ENCODE measurements at regions not wholly inside any gene's neighbourhood (a gene's known extent, or its start where the extent isn't known, plus 50 kb on each side); places are given as distances from the start of the nearest gene placed in this dataset.
"Not testable (repeated sequence)": the region's sequence is repeated elsewhere in the genome, so short reads cannot be mapped to it uniquely, and the experiment has no call there.

DNA sequence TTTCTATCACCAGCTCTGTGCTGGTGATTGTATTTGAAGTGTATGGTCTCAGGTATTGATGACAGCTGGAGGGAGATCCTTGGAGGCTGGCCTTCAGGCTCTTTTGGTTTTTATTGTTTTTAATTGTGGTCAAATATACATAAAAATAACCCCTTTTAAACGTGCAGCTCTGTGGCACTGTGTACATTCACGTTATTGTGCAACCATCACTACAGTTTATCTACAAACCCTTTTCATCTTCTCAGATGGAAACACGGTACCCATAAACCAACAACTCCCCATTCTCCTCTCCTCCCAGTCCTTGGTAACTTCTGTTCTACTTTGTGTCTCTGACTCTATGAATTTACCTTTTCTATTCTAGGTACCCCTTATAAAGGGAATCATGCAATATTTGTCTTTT is 79.3 kb upstream of the ATP8B1 start:
- Mint-ChIP-seq H3K36me3 (ENCODE audit: unreplicated experiment) (peaks cover 24% of the 10 kb centered on the region), H3K27me3 (ENCODE audit: unreplicated experiment) (peaks cover 3% of the 10 kb centered on the region), H3K9me3 (ENCODE audit: unreplicated experiment) (peaks cover 5% of the 10 kb centered on the region), H3K4me3 (ENCODE audit: unreplicated experiment) (no peak overlapping the region), H3K27ac (ENCODE audit: unreplicated experiment) (no peak overlapping the region), H3K4me1 (ENCODE audit: low read depth, unreplicated experiment) (no peaks in the 10 kb centered on the region)
- no peak for DNase-seq
- TF ChIP-seq, protein P1, sequence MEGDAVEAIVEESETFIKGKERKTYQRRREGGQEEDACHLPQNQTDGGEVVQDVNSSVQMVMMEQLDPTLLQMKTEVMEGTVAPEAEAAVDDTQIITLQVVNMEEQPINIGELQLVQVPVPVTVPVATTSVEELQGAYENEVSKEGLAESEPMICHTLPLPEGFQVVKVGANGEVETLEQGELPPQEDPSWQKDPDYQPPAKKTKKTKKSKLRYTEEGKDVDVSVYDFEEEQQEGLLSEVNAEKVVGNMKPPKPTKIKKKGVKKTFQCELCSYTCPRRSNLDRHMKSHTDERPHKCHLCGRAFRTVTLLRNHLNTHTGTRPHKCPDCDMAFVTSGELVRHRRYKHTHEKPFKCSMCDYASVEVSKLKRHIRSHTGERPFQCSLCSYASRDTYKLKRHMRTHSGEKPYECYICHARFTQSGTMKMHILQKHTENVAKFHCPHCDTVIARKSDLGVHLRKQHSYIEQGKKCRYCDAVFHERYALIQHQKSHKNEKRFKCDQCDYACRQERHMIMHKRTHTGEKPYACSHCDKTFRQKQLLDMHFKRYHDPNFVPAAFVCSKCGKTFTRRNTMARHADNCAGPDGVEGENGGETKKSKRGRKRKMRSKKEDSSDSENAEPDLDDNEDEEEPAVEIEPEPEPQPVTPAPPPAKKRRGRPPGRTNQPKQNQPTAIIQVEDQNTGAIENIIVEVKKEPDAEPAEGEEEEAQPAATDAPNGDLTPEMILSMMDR (IDR thresholded peaks at IDR 0.05; ENCODE audit: partially characterized antibody, unreplicated experiment) = no peak

DNA sequence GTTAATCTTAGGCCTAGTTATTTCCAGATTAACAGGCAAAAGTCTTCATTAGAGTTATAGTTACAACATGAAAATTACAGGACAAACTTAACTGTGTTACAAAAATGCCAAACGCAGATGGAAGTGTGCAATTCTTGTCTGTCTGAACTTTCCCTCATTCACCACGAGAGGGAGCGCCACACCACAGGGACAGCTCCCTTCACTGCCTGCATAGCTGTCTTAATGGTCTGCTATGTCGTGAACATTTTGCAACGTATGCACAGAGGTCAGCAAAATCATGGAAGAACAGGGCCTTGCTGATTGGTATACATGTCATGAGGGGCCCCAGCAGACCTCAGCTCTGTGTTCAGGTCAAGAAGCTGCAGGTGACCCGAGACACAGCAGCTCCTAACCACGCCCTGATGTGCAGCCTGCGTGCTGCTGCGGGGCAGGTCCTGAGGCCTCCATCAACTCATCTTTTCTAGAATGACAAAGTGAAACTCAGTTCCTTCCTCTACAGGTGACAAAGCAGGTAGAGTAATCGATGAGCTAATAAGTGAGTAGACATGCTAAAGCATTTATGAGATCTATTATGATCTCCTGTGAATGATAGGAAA is 78.8 kb upstream of the ATP8B1 start:
- peak overlapping the region; percentile 48 for H3K27ac Mint-ChIP-seq (ENCODE audit: unreplicated experiment)
- no peak overlapping the region for H3K4me3 Mint-ChIP-seq (ENCODE audit: unreplicated experiment)
- H3K27me3 Mint-ChIP-seq (ENCODE audit: unreplicated experiment) = peaks cover 3% of the 10 kb centered on the region
- peak; percentile 77 for DNase-seq
- H3K9me3 Mint-ChIP-seq (ENCODE audit: unreplicated experiment) = peaks cover 5% of the 10 kb centered on the region
- H3K4me1 Mint-ChIP-seq (ENCODE audit: low read depth, unreplicated experiment) = no peaks in the 10 kb centered on the region
- TF ChIP-seq, protein P1 (IDR thresholded peaks at IDR 0.05; ENCODE audit: partially characterized antibody, unreplicated experiment) = peak; percentile 92
- H3K36me3 Mint-ChIP-seq (ENCODE audit: unreplicated experiment) = peaks cover 24% of the 10 kb centered on the region

DNA sequence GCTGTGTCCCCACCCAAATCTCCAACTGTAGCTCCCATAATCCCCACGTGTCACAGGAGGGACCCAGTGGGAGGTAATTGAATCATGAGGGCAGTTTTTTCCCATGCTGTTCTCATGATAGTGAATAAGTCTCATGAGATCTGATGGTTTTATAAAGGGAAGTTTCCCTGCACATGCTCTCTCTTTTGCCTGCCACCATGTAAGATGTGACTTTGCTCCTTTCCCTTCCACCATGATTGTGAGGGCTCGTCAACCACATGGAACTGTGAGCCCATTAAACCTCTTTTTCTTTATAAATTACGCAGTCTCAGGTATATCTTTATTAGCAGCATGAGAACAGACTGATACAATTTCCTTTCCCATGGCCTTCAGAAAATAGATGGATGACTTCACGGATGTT is 76.8 kb upstream of the ATP8B1 start:
- peaks cover 24% of the 10 kb centered on the region for H3K36me3 Mint-ChIP-seq (ENCODE audit: unreplicated experiment)
- not testable (repeated sequence) for H3K27ac Mint-ChIP-seq (ENCODE audit: unreplicated experiment); H3K27me3 Mint-ChIP-seq (ENCODE audit: unreplicated experiment); H3K9me3 Mint-ChIP-seq (ENCODE audit: unreplicated experiment); H3K4me1 Mint-ChIP-seq (ENCODE audit: low read depth, unreplicated experiment); DNase-seq; H3K4me3 Mint-ChIP-seq (ENCODE audit: unreplicated experiment)

DNA sequence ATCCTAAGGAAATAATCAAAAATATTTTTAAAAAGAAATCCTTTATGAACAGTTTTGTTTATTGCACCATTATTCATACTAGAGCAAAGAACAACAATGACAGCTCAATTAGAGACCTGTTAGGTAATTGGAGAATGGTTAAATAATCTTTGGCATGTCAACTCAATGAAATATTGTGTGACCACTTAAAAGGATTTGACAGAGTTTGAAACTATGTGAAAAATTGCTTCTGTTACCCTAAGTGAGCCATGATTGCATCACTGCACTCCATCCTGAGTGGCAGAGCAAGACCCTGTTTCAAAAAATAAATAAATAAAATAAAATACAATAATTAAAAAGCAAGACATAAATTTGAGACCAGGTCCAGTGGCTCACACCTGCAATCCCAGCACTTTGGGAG is 66.1 kb upstream of the ATP8B1 start:
- no peak for DNase-seq
- peaks cover 2% of the 10 kb centered on the region for H3K27me3 Mint-ChIP-seq (ENCODE audit: unreplicated experiment)
- H3K4me1 Mint-ChIP-seq (ENCODE audit: low read depth, unreplicated experiment) = no peaks in the 10 kb centered on the region
- no peak overlapping the region for H3K4me3 Mint-ChIP-seq (ENCODE audit: unreplicated experiment)
- TF ChIP-seq, protein P1 (IDR thresholded peaks at IDR 0.05; ENCODE audit: partially characterized antibody, unreplicated experiment) = no peak
- H3K9me3 Mint-ChIP-seq (ENCODE audit: unreplicated experiment) = peaks cover 6% of the 10 kb centered on the region
- peaks cover 12% of the 10 kb centered on the region for H3K36me3 Mint-ChIP-seq (ENCODE audit: unreplicated experiment)
- no peak overlapping the region for H3K27ac Mint-ChIP-seq (ENCODE audit: unreplicated experiment)

DNA sequence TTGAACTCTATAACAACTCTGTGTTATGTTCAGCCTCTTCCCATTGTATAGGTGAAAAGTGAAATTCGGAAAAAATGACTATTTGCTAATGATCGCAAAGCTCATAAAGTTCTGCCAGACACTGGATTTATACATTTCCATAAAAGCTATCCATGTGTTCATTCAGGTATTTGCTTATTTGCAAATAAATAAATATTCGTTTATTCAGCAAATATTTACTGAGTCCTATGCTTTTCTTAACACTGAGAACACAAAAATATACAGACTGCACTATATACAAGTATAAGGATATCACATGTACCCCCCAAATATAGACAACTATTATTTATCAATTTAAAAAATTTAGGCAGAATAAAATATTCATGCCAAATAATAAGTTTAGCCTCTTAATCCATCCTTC is 63.2 kb upstream of the ATP8B1 start:
- Mint-ChIP-seq H3K27ac (ENCODE audit: unreplicated experiment) (no peak overlapping the region), H3K27me3 (ENCODE audit: unreplicated experiment) (no peaks in the 10 kb centered on the region), H3K4me1 (ENCODE audit: low read depth, unreplicated experiment) (no peaks in the 10 kb centered on the region), H3K36me3 (ENCODE audit: unreplicated experiment) (no peaks in the 10 kb centered on the region), H3K9me3 (ENCODE audit: unreplicated experiment) (no peaks in the 10 kb centered on the region), H3K4me3 (ENCODE audit: unreplicated experiment) (no peak overlapping the region)
- TF ChIP-seq, protein P1 (IDR thresholded peaks at IDR 0.05; ENCODE audit: partially characterized antibody, unreplicated experiment) = no peak
- DNase-seq = no peak

Data from glutamatergic neuron (in vitro differentiated cells).